DMS 273 treated with DMSO at 0.1 percent for 48 hours (cell line): ENCODE measurements at regions not wholly inside any gene's neighbourhood (a gene's known extent, or its start where the extent isn't known, plus 50 kb on each side); places are given as distances from the start of the nearest gene placed in this dataset.

Experiments used
- DNase-seq: peaks from one replicate; lab custom pipeline; 2025; lab: John Stamatoyannopoulos, UW

GRCh38 chr9:86443992-86444391, 89.8 kb upstream of the TUT7 start:
- DNase-seq: no peak

DNA sequence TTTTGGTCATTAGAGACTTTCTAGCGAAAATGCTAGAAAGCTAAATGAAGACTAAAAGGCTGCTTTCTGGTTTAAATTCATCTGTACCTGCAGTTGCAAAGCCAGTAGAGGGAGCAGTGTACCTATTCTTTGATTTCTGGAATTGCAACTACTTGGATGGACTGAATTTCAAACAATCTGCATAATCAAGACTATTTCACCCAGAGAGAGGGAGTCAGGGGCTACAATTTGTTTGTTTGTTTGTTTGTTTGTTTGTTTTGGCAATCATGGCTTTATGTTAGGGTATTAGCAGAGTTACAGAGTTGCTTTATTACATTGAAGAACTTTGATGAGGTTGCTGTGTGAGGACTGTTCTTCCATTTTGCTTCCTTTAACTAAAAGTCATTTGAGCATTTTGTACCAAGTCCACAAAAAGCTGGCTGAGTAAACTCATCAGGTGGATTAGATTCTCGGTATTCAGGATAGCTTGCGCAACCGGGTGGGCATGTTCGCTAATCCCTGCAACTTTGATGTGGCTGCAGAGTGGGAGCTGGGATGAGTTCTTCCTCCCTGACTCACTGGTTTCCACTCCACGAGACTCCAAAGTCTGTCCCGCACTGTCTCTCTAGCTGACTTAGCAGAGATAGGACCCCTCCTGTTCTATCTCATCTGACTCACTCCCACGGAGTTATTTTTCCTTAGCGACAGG, 80.0 kb upstream of the TUT7 start:
- peak; percentile 6 for DNase-seq

DNA sequence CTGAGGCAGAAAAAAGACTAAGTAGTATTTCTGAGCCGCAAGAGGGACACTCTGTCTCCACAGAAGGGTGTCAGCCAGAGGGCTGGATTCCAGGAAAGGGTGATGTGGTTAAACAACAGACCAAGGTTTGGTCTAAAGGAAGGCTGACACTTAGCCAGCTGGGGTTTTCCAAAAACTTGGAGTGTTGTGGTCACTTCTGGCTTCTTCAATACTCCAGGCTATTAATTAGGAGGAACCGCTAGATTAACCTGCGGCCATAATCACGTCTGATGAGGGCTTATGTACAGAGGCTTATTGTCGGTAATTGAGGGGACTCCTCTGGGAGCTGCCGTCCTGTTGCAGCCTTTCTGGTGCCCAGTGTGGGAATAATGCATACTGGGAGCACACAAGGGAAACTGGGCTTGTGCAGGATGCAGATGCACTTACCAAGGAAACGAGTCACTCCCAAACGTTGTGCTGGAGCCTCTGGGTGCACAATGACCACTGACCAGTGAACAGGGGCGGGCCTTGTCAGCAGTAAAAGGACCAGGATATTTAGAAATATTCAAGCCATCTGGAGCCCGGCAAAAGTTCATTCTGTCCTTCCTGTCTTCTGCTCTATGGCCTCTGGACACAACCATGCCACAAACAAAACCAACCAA, 70.2 kb upstream of the TUT7 start:
- DNase-seq: no peak

- DNase-seq: no peak
Measured at GRCh38 chr9:86413971-86414880, 60.0 kb upstream of the TUT7 start.

GRCh38 chr9:86410281-86410680, 56.1 kb upstream of the TUT7 start:
- peak; percentile 64 for DNase-seq

GRCh38 chr9:86408121-86408520, 53.9 kb upstream of the TUT7 start:
- DNase-seq: no peak

GRCh38 chr9:86407022-86407421, 52.8 kb upstream of the TUT7 start:
- DNase-seq: no peak

- DNase-seq: no peak
Measured at GRCh38 chr9:86406366-86406765, 52.2 kb upstream of the TUT7 start.

GRCh38 chr9:86405926-86406325, 51.7 kb upstream of the TUT7 start:
- no peak for DNase-seq

GRCh38 chr9:86405086-86405491, 50.9 kb upstream of the TUT7 start:
- DNase-seq: no peak
